ENCODE measurements at regions not wholly inside any gene's neighbourhood (a gene's known extent, or its start where the extent isn't known, plus 50 kb on each side); places are given as distances from the start of the nearest gene placed in this dataset.

DNA sequence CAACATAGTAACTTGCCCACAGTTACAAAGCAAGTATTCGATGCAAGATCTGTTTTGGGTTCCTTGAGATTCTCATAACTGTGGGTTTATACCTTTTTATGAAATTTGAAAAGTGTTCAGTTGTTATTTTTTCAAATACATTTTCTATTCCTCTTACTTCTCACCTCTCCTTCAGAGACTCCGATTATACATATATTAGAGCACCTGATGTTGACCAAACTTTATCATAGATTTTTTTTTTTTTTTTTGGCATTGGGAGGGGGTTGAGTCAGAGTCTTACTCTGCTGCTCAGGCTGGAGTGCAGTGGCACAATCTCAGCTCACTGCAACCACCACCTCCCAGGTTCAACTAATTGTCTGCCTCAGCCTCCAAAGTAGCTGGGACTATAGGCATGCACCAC, 51.3 kb upstream of the RBBP6 start (continued):
- TF ChIP-seq SMAD5 (IDR thresholded peaks at IDR 0.05; ENCODE audit: low read depth), result no peak
- TF ChIP-seq, protein P1, sequence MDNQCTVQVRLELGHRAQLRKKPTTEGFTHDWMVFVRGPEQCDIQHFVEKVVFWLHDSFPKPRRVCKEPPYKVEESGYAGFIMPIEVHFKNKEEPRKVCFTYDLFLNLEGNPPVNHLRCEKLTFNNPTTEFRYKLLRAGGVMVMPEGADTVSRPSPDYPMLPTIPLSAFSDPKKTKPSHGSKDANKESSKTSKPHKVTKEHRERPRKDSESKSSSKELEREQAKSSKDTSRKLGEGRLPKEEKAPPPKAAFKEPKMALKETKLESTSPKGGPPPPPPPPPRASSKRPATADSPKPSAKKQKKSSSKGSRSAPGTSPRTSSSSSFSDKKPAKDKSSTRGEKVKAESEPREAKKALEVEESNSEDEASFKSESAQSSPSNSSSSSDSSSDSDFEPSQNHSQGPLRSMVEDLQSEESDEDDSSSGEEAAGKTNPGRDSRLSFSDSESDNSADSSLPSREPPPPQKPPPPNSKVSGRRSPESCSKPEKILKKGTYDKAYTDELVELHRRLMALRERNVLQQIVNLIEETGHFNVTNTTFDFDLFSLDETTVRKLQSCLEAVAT (IDR thresholded peaks at IDR 0.05), result no peak
- TF ChIP-seq CTCF (IDR thresholded peaks at IDR 0.05 in 2 of 3, conservative IDR thresholded peaks at IDR 0.05 in 1 of 3; ENCODE audit: control insufficient read depth in 2 of 3, extremely low read depth in 1 of 3, insufficient read depth in 1 of 3, low read depth in 3 of 3, low read length in 3 of 3), result no peak
- TF ChIP-seq, protein P2, sequence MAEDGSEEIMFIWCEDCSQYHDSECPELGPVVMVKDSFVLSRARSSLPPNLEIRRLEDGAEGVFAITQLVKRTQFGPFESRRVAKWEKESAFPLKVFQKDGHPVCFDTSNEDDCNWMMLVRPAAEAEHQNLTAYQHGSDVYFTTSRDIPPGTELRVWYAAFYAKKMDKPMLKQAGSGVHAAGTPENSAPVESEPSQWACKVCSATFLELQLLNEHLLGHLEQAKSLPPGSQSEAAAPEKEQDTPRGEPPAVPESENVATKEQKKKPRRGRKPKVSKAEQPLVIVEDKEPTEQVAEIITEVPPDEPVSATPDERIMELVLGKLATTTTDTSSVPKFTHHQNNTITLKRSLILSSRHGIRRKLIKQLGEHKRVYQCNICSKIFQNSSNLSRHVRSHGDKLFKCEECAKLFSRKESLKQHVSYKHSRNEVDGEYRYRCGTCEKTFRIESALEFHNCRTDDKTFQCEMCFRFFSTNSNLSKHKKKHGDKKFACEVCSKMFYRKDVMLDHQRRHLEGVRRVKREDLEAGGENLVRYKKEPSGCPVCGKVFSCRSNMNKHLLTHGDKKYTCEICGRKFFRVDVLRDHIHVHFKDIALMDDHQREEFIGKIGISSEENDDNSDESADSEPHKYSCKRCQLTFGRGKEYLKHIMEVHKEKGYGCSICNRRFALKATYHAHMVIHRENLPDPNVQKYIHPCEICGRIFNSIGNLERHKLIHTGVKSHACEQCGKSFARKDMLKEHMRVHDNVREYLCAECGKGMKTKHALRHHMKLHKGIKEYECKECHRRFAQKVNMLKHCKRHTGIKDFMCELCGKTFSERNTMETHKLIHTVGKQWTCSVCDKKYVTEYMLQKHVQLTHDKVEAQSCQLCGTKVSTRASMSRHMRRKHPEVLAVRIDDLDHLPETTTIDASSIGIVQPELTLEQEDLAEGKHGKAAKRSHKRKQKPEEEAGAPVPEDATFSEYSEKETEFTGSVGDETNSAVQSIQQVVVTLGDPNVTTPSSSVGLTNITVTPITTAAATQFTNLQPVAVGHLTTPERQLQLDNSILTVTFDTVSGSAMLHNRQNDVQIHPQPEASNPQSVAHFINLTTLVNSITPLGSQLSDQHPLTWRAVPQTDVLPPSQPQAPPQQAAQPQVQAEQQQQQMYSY (CRISPR knock-in tag; IDR thresholded peaks at IDR 0.05), result no peak
- TF ChIP-seq SREBF2 (IDR thresholded peaks at IDR 0.05; ENCODE audit: low read length), result no peak
- no peak for TF ChIP-seq RELB (IDR thresholded peaks at IDR 0.05; ENCODE audit: low read depth)
- TF ChIP-seq USF1 (IDR thresholded peaks at IDR 0.05; ENCODE audit: borderline replicate concordance, extremely low read length, insufficient read depth, low read depth, low read length), result no peak
- no peak for TF ChIP-seq NR2C1 (IDR thresholded peaks at IDR 0.05)
- TF ChIP-seq CREM (IDR thresholded peaks at IDR 0.05; ENCODE audit: low read depth), result no peak
- no peak for TF ChIP-seq MEF2B (IDR thresholded peaks at IDR 0.05; ENCODE audit: partially characterized antibody, poor library complexity, severe bottlenecking)

Data from GM12878 (cell line).